ENCODE measurements at regions not wholly inside any gene's neighbourhood (a gene's known extent, or its start where the extent isn't known, plus 50 kb on each side); places are given as distances from the start of the nearest gene placed in this dataset.

DNA sequence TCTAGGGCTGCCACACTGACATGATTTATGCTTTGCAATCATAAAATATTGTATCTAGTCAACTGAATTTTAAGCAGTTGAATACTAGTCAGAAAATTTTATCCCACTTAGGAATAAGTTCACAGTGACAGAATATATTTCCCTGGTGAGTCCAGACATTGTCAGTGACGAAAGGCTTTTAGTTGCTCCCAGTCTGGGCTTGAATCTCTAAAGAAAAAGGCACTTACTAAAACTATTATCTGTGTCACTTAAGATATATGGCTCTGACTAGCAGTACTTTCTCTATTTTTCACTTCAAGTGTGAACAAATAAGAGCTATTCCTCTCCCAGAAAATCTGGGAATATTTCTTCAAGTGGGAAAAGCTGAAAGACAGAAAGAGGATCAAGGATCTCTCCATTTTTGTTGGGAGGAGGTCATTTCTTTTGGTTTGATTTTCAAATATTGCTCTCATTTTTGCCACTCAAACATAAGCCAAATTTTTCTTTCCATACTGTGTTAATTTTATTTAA, 1262.3 kb upstream of the USP15 start:
- TF ChIP-seq LEF1 (IDR thresholded peaks at IDR 0.05; ENCODE audit: borderline replicate concordance) (no peak), SP1 (IDR thresholded peaks at IDR 0.05) (no peak), TARDBP (IDR thresholded peaks at IDR 0.05) (no peak), L3MBTL2 (conservative IDR thresholded peaks at IDR 0.05) (no peak), FOXK2 (IDR thresholded peaks at IDR 0.05) (no peak), FOXA1 (IDR thresholded peaks at IDR 0.05) (no peak), CTBP1 (IDR thresholded peaks at IDR 0.05; ENCODE audit: borderline replicate concordance) (no peak)

Measured in HEK293T (cell line).